NCI-H226 (cell line): ENCODE measurements at regions not wholly inside any gene's neighbourhood (a gene's known extent, or its start where the extent isn't known, plus 50 kb on each side); places are given as distances from the start of the nearest gene placed in this dataset.

Experiments used
- DNase-seq: peaks from one replicate; pipeline ENCODE4 v3.0.0-alpha.2; 2015

DNA sequence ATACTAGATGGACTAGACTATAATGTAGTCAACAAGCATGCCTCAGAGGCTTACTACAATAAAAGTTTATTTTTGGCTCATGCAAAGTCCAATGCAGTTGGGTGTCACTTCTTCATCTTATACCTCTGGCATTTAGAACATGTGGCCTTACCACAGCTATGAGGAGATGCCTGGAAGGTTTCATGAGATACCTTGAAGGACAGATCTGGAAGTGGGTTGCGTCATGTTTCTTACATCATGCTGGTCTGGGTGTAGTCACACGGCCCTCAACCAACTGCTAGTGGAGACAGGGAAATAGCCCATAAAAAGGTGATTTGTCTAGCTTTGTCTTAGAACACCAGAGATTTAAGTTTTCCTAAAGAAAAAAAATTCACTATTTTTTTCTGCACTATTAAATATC is 91.7 kb upstream of the MMADHC start:
- peak; percentile 74 for DNase-seq

DNA sequence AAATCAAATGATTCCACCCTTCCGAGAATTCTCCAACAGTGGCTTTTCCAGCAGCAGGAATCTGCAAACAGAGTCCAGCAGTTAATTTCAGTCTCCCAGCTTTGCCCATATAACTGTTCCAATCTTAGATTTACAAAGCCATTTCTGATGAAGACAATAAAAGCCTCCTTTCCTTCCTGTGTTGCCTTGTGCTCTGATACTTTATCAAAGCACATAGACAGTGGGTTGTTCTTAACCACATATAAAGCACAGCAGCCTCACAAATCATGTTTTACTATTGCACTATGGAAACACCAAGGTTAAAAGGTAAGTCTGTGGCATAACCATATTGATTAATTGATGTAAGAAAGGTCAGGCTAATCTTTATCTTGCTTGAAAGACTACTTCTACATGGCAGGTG is 89.8 kb upstream of the MMADHC start:
- DNase-seq, result no peak

DNA sequence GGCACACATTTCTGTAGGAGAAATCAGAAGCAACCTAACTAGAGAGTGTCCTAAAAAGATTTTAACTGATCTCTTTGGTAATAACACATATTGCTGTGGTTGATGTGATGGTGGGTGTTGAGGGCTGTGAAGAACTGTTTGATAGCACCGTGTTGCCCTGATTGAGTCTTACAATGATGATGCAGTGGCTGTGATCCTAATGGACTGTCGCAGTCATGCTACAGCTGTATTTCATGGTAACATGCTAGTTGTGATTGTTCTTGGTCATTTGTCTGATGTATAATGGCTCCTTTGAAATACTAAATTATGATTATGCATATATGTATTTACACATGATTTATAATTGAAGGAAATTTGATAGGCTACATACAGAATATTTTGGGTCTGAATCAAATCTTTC is 82.5 kb upstream of the MMADHC start:
- no peak for DNase-seq

DNA sequence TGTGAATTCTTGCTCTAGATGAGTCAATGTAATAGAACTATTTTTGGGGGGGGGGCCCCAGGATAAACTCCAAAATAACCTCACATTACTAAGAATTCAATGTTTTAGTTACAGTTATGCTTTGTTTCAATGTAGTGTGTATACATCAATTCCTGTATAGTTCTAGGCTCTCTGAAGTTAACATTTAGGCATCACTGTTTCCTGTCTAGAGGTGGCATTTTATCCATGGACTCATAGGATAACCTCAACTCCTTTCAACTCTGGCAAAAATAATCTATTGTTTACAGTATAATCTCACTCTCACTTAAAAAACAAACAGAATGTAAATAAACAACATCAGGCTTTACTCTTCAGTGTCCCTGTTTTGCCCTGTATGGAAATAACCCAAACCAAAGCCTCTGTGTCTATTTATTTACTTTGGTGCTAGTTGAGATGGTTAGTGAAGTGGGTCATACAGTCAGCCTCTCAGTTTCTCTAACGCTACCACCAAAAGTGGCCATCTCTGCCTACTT is 79.3 kb upstream of the MMADHC start:
- DNase-seq, result no peak

DNA sequence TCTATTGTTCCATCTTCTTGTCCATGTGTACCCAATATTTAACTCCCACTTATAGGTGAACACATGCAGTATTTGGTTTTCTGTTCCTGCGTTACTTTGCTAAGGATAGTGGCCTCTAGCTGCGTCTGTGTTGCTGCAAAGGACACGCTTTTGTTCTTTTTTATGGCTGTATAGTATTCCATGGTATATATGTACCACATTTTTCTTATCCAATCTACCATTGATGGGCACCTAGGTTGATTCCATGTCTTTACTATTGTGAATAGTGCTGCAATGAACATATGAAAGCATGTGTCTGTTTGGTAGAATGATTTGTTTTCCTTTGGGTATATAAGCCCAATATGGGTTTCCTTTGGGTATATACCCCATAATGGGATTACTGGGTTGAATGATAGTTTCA is 77.3 kb upstream of the MMADHC start:
- DNase-seq, result no peak

DNA sequence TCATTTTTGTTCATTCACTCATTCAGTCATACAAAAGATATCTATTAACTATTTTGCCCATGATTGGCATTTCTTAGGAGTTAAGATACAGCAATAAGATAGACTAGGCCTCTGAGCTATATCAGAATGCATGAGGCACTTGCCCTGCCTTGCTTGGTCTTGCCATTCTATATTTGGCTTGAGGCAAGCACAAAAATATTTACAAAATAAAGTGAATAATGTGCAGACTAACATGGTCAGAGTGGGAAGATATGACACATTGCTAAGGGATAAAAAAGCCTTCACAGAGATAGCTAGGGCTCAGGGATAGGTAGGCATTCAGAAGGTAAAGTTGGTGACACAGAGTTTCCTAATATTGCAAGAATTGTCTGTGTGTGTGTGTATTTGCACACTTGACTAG is 75.0 kb upstream of the MMADHC start:
- no peak for DNase-seq

DNA sequence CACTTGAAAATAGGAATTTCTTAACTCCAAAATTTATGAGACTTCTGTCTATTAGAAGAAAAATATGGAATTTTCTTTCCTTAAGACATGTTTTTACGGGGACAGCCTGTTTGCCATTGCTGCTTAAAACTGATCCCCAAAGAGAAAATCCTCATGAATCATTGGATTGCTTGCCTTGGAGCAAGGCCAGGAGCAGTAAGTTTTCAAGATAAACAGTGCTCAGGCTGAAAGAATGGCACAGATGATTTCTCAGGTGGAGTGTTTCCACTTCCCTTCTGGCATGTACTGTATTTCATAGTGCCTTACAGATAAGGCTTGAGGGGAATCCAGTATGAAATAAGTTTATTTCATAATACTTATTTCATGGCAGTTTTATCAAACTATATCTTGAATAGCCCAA is 74.3 kb upstream of the MMADHC start:
- peak; percentile 87 for DNase-seq

DNA sequence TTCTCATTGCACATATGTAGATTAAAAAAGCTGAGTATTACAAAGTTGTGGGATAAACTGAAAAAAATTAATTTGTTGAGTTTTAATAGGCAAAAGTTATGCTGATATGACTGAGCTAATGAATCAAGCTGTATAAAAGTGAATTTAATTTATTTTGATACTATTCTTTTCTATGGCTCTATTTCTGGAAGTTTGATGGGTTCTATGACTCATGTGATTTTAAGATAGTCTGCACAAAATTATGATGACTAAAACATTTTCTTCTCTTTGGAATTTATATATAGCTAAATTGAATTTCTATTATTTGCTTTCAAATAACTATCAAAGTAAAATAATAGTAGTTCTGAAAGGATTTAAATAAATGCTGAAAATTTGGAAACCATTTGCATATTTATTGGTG is 71.0 kb upstream of the MMADHC start:
- DNase-seq, result no peak

DNA sequence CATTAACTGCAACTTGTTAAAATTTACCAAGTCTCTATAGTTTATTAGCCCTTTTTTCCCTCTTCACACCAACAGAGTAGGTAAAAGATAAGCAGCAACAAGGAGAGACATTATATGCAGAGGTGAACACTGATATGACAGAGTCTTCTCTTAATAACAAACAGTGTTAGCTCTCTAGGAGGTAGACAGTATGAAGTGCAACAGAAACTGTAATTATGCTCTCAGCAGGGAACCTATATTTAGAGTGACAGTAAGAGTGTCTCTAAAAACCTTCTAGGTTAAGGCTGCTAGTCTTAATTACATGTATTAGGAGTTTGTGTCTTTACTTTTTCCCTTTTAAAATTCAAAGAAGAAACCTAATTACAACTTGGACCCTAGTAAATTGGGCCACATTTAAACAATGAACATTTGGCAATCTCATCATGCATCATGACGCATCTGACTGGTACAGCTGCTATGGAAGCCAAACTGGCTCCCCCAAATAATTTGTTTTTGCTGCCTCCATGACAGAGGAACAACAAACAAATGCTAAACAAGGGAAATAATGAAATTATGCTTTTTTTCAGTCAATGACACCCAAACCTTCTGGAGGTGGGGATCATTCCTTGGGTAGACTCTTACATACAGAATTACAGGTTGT is 69.9 kb upstream of the MMADHC start:
- DNase-seq, result no peak

DNA sequence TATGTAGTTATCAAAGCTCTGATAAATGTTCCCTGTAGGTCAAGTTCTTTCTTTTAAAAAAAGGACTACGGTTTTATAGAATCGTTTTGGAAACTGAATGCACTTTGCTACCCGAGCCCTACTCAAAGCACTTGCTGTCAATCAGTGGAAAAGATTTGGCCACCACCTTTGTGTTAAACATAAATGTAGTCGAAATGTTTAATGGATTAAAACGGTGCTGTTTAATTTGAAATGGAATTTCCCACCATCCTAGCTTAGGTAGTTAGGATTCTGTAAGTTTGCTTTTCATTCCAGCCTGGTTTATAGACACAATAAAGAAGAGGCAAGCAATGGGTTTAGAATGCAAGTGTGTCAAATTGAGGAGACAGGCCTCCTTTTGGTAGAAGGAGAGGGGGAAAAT is 69.4 kb upstream of the MMADHC start:
- DNase-seq, result no peak

DNA sequence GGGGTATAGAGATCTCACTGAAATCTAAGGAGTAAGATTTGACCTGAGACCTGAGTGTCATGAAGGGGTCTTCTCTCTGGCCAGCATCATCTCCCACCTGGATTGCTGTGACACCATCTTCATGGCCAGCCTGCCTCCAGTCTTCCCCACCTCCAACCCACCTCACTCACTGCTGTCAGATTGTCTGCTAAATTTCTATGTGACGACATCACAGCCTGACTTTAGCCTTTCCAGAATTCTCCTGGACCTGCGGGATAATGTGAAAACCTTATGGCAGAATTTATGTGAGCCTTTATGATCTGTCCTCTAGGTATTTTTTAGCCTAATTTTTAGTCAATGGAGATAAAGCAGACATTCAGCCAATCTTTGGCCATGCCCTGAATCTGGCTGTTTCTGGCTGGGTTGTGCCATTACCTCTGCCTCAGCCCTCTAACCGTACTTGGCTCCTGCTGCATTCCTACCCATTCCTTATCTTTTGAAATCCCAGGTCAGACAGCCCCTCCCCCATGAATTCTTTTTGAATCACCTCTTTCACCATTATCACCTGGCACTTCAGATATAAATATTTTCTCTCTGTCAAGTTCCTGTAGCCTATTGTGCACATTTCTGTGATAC is 66.4 kb upstream of the MMADHC start:
- peak; percentile 81 for DNase-seq

DNA sequence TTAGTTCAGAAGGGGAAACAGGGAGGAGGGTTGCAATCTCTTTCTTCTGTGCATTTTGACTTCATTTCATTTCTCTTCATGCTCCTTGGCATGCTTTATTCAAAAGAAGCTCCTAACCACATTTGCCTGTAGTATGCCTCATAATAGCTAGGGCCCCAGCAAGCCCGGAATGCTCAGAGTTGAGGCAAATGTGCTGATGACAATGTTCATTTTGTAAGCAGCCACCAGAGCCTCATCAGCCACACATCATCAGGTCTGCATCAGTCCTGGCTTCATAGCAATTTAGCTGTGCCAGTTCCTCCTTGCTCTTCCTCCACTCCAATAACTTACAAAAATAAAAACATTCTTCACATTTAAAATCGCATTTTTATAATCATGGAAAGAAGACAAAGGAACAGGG is 65.4 kb upstream of the MMADHC start:
- DNase-seq, result no peak

DNA sequence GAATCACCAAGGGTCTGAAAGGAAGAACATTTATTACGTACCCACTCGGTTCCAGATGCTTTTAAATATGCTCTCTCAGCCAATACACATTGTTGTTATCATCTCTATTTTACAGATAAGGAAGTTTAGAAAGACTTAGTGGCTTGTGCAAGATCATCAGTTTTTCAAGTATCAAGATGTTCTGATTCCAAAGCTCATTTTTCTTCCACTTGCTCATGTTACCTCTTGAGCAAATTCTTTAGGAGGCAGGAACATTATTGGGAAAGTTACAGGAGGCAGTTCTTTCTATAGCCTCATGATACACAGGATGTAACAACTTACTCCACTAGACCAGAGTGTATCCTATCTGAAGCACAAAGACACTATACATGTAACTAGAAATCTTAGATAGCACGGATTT is 65.0 kb upstream of the MMADHC start:
- peak; percentile 69 for DNase-seq

DNA sequence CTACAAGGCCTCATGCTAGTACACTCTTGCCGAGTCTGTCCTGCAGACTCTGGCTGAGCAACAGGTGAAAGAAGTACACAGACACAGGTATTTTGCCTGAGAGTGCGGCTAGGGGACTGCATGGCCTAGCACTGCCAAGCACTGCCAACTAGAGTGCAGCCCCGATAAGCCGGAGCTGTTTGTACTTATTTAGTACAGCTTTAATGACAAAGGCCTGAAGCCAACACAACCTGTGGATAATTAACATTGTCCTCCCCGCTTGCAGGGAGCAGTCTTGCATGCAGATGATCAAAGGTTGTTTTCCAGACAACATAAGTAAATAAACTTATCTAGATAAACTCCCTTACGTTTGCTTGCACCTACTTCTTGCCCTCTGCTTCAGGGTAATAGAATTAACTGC is 63.7 kb upstream of the MMADHC start:
- DNase-seq, result no peak

DNA sequence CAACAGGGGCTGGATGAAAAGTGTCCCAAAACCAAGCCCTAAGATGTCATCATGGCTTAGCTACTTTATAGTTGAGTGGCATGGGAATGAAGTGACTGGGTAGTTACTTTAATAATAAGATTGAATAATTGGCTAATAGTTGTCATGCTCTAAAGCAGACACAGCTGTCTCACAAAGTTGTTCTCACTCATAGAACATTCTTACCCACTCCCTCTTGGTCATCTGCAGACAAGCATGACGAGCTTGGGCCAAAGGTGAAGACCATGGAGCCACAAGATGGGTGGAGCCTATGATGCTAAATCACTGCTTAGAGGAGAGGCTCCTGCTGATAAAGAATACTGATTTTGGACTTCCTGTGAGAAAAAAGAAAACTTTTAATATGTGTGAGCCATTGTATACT is 62.4 kb upstream of the MMADHC start:
- no peak for DNase-seq

DNA sequence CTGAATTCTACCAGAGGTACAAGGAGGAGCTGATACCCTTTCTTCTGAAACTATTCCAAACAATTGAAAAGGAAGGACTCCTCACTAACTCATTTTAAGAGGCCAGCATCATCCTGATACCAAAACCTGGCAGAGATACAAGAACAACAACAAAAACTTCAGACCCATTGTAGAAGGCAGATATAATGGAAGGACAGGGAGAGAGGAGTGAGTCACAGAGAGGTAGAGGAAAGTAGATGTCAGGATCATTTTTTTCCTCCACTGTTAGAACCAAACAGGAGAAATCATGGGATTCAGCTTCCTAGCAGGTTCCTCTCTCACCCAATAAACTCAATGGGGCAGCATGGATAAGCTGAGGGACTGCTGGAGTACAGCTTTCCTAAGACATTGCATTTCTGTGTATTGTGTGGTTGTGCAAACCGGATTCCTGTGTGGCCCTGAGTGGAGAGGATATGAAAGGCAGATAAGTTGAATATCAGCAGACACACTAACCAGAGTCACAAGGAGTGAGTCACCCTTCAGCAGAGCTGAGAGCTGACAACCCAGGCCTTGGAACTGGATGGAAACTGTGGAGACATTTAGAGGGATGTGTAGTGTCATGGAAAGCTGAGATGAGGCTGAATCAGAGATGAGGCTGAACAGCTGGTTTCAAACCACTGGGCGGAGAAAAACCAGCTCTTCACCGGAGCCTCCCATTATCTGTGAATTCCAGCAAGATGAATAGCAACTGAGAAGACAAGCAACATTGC is 60.9 kb upstream of the MMADHC start:
- peak; percentile 96 for DNase-seq

DNA sequence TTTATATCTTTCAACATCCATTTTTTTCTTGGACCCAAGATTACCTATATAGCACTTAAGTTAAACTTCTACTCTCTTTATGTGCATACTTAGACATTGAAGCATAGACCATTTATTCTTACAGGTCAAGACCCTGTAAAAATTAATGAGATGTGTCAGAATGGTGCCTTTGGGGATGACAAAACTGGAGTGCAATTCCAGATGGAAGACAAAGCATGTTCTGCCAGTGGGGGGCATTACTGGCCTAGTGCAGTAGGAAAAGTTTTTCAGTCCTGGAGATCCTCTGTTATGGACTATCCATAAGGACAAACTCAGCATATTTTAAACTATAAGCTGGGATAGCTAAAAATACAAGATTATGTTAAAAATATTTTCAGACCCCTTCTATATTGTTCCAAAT is 57.8 kb upstream of the MMADHC start:
- peak; percentile 16 for DNase-seq
